Panc1 (cell line): ENCODE measurements at regions not wholly inside any gene's neighbourhood (a gene's known extent, or its start where the extent isn't known, plus 50 kb on each side); places are given as distances from the start of the nearest gene placed in this dataset.

Experiments used
- ATAC-seq: fragments of 200-7000 bp; cut with Tn5 transposase; 2 replicates; pipeline ENCODE4 v1.9.1; 2020; ENCODE audit warnings: mild to moderate bottlenecking, moderate library complexity
- BruUV-seq: library from RNA; stranded (reverse); fragments of 400-500 nt; replicated peaks from 2 replicates; lab custom pipeline; 2021; lab: Mats Ljungman, UMichigan
- CTCF ChIA-PET: fragments of 300-600 bp; sonication (Branson Sonifier 250); formaldehyde crosslinking; loops from one replicate; lab custom pipeline; 2022; ENCODE audit warnings: antibody characterized with exemption; lab: Charles Lee
- POLR2A ChIA-PET: fragments of 300-600 bp; sonication (Branson Sonifier 250); formaldehyde crosslinking; loops from one replicate; lab custom pipeline; 2022; ENCODE audit warnings: antibody characterized with exemption; lab: Charles Lee
- DNase-seq: peaks from one replicate; pipeline ENCODE4 v3.0.0-alpha.2; 2010; ENCODE audit warnings: low read depth, low spot score
- H3K27ac ChIP-seq: 2 replicates; pipeline ENCODE4 v1.5.1; 2011; ENCODE audit warnings: mild to moderate bottlenecking, low read length, inconsistent platforms
- H3K27me3 ChIP-seq: fragments of 200-500 bp; sonication (Bioruptor generic); 2 replicates; pipeline ENCODE4 v1.6.0; 2014; ENCODE audit warnings: low read length, inconsistent platforms; ENCODE audit not compliant: control insufficient read depth, insufficient read depth
- H3K36me3 ChIP-seq: fragments of 200-500 bp; sonication (Bioruptor generic); 2 replicates; pipeline ENCODE4 v1.5.1; 2014; ENCODE audit warnings: inconsistent platforms, mild to moderate bottlenecking, low read length, moderate library complexity; ENCODE audit not compliant: control insufficient read depth, insufficient read depth
- H3K4me1 ChIP-seq: 2 replicates; pipeline ENCODE4 v1.5.1; 2011; ENCODE audit warnings: inconsistent platforms, mild to moderate bottlenecking, low read length, moderate library complexity; ENCODE audit not compliant: control insufficient read depth, insufficient read depth
- H3K4me3 ChIP-seq, 2 experiments: 2 replicates each; pipeline ENCODE4 v1.5.1; 2011 to 2012; ENCODE audit warnings: low read depth in 2 of 2, low read length in 2 of 2, mild to moderate bottlenecking in 2 of 2, inconsistent platforms in 1 of 2, moderate library complexity in 1 of 2
- H3K9me3 ChIP-seq: fragments of 200-500 bp; sonication (Bioruptor generic); 2 replicates; pipeline ENCODE4 v1.5.1; 2014; ENCODE audit warnings: low read depth, mild to moderate bottlenecking, inconsistent platforms, low read length, moderate library complexity; ENCODE audit not compliant: control insufficient read depth, insufficient read depth
- CTCF ChIP-seq: fragments of 450-650 bp; IDR thresholded peaks from 2 replicates; pipeline ENCODE4 v1.5.1; 2017; ENCODE audit warnings: mild to moderate bottlenecking
- POLR2AphosphoS5 ChIP-seq: IDR thresholded peaks from 2 replicates; pipeline ENCODE4 v1.6.1; 2012; ENCODE audit warnings: mild to moderate bottlenecking, low read depth, low read length, moderate library complexity
- REST ChIP-seq, 2 experiments: IDR thresholded peaks; 2 replicates each; pipeline ENCODE4 v1.6.1; 2011 to 2012; ENCODE audit warnings: low read depth in 2 of 2, control low read depth in 1 of 2, low read length in 1 of 2, mild to moderate bottlenecking in 1 of 2, moderate library complexity in 1 of 2; ENCODE audit not compliant: insufficient read depth in 1 of 2
- SIN3A ChIP-seq: IDR thresholded peaks from 2 replicates; pipeline ENCODE4 v1.6.1; 2012; ENCODE audit warnings: low read depth, mild to moderate bottlenecking, low read length, moderate library complexity, borderline replicate concordance; ENCODE audit not compliant: insufficient read depth
- TCF7L2 ChIP-seq: IDR thresholded peaks from 2 replicates; pipeline ENCODE4 v1.6.1; 2011; ENCODE audit warnings: mild to moderate bottlenecking, low read depth, low read length, inconsistent platforms
- in situ Hi-C: cut with HindIII; loops from 2 replicates; pipeline ENCODE4 v1.10.0; 2016; ENCODE audit warnings: low sequenced_read_pairs, low pct_unique_long_range_greater_than_20kb
- intact Hi-C: fragments of 100-400 bp; cut with micrococcal nuclease; formaldehyde crosslinking; loops from one replicate; pipeline ENCODE4 v1.10.0; 2022; ENCODE audit not compliant: unreplicated experiment

- ChIA-PET POLR2A (no interaction called here), CTCF (interaction anchor here (0.8 kb wide), 1 partner anchor 296 kb away, joined by 3 read pairs; no protein-coding TSS in a partner anchor)
- H3K4me1 ChIP-seq: peaks cover 12% of the 10 kb centered on the region
- H3K36me3 ChIP-seq: no peaks in the 10 kb centered on the region
- TF ChIP-seq POLR2AphosphoS5 (no peak), REST (IDR thresholded peaks at IDR 0.05; ENCODE audit: insufficient read depth in 1 of 2, low read depth in 2 of 2, low read length in 1 of 2) (no peak), TCF7L2 (no peak)
- intact Hi-C loops (no loop called here), in situ Hi-C loops (no loop called here)
- no TSS peak for BruUV-seq
- no peak overlapping the region for H3K4me3 ChIP-seq
- H3K27me3 ChIP-seq: no peaks in the 10 kb centered on the region
- ATAC-seq (peak; percentile 80), DNase-seq (no peak)
- peak overlapping the region; percentile 90 for H3K27ac ChIP-seq
- H3K9me3 ChIP-seq: peaks cover 18% of the 10 kb centered on the region; the same call in 1 of the 2 replicates
Measured at GRCh38 chr9:111728143-111728542, 66.6 kb downstream of the SHOC1 start.

GRCh38 chr9:111726949-111727348, 65.5 kb downstream of the GNG10 start:
- H3K9me3 ChIP-seq: peaks cover 18% of the 10 kb centered on the region; the same call in 1 of the 2 replicates
- in situ Hi-C loops: no loop called here
- no peak for DNase-seq
- no peak overlapping the region for H3K4me3 ChIP-seq
- no peaks in the 10 kb centered on the region for H3K36me3 ChIP-seq
- peak overlapping the region; percentile 90; the same call in 1 of the 2 replicates for H3K27ac ChIP-seq
- ChIA-PET CTCF (no interaction called here), POLR2A (no interaction called here)
- intact Hi-C loops: no loop called here
- BruUV-seq: no TSS peak
- TF ChIP-seq TCF7L2 (peak; percentile 89), CTCF (no peak)
- no peak for ATAC-seq
- H3K27me3 ChIP-seq: no peaks in the 10 kb centered on the region
- peaks cover 12% of the 10 kb centered on the region for H3K4me1 ChIP-seq

GRCh38 chr9:111720174-111720573, 58.8 kb downstream of the GNG10 start:
- CTCF ChIA-PET: no interaction called here
- BruUV-seq: no TSS peak
- POLR2A ChIA-PET: no interaction called here

More at GRCh38 chr9:111720174-111720573, 58.8 kb downstream of the GNG10 start:
- Histone ChIP-seq H3K27me3 (no peaks in the 10 kb centered on the region), H3K9me3 (no peaks in the 10 kb centered on the region), H3K36me3 (no peaks in the 10 kb centered on the region), H3K27ac (peak overlapping the region; percentile 17; the same call in 1 of the 2 replicates), H3K4me1 (no peaks in the 10 kb centered on the region), H3K4me3 (no peak overlapping the region)
- in situ Hi-C loops (no loop called here), intact Hi-C loops (no loop called here)
- no peak for DNase-seq
- no peak for ATAC-seq
- TF ChIP-seq SIN3A (no peak), TCF7L2 (no peak), REST (IDR thresholded peaks at IDR 0.05; ENCODE audit: insufficient read depth in 1 of 2, low read depth in 2 of 2, low read length in 1 of 2) (no peak), POLR2AphosphoS5 (no peak), CTCF (no peak; the same call in 1 of the 2 replicates)
